Right hindlimb (tissue), 1 donor: ENCODE measurements at regions not wholly inside any gene's neighbourhood (a gene's known extent, or its start where the extent isn't known, plus 50 kb on each side); places are given as distances from the start of the nearest gene placed in this dataset.
"Not testable (repeated sequence)": the region's sequence is repeated elsewhere in the genome, so short reads cannot be mapped to it uniquely, and the experiment has no call there.

Source experiments
- DNase-seq: peaks from one replicate; pipeline ENCODE4 v3.0.0-alpha.2; 2018

GRCh38 chr22:11690170-11690569 is 3837.8 kb upstream of the OR11H1 start:
- DNase-seq, result not testable (repeated sequence)

- DNase-seq, result peak; percentile 2
These were observed 3824.4 kb upstream of the OR11H1 start for GRCh38 chr22:11703588-11703987.

- not testable (repeated sequence) for DNase-seq
These were observed 3821.2 kb upstream of the OR11H1 start for GRCh38 chr22:11706826-11707225.
